Hepatocyte (in vitro differentiated cells): ENCODE measurements at regions not wholly inside any gene's neighbourhood (a gene's known extent, or its start where the extent isn't known, plus 50 kb on each side); places are given as distances from the start of the nearest gene placed in this dataset.

Source experiments
- DNase-seq: peaks from one replicate; pipeline ENCODE4 v3.0.0-alpha.2; 2016; ENCODE audit warnings: low spot score
- H2AFZ ChIP-seq: fragments of 200-600 bp; sonication (generic); 2 replicates; pipeline ENCODE4 v1.6.0; 2016; ENCODE audit warnings: antibody characterized with exemption, mild to moderate bottlenecking
- H3K27ac ChIP-seq: fragments of 200-600 bp; sonication (generic); 2 replicates; pipeline ENCODE4 v1.5.1; 2016; ENCODE audit warnings: mild to moderate bottlenecking
- H3K27me3 ChIP-seq: fragments of 200-600 bp; sonication (generic); 2 replicates; pipeline ENCODE4 v1.6.1; 2016
- H3K36me3 ChIP-seq: fragments of 200-600 bp; sonication (generic); replicated peaks from 2 replicates; pipeline ENCODE4 v1.5.1; 2016; ENCODE audit warnings: low read depth; ENCODE audit not compliant: insufficient read depth
- H3K4me1 ChIP-seq: fragments of 200-600 bp; sonication (generic); 2 replicates; pipeline ENCODE4 v1.5.1; 2016; ENCODE audit warnings: mild to moderate bottlenecking, moderate library complexity; ENCODE audit not compliant: insufficient read depth
- H3K4me2 ChIP-seq: fragments of 200-600 bp; sonication (generic); 2 replicates; pipeline ENCODE4 v1.6.0; 2016
- H3K4me3 ChIP-seq: fragments of 200-600 bp; sonication (generic); 2 replicates; pipeline ENCODE4 v1.5.1; 2016; ENCODE audit warnings: mild to moderate bottlenecking
- H3K79me2 ChIP-seq: fragments of 200-600 bp; sonication (generic); 2 replicates; pipeline ENCODE4 v1.6.0; 2017; ENCODE audit warnings: mild to moderate bottlenecking
- H3K9me2 ChIP-seq: fragments of 200-600 bp; sonication (generic); replicated peaks from 2 replicates; pipeline ENCODE4 v1.6.0; 2017; ENCODE audit warnings: mild to moderate bottlenecking; ENCODE audit not compliant: insufficient read depth
- H3K9me3 ChIP-seq: fragments of 200-600 bp; sonication (generic); 2 replicates; pipeline ENCODE4 v1.5.1; 2016; ENCODE audit warnings: low read depth, mild to moderate bottlenecking
- H4K20me1 ChIP-seq: fragments of 200-600 bp; sonication (generic); 2 replicates; pipeline ENCODE4 v1.6.0; 2016; ENCODE audit warnings: mild to moderate bottlenecking; ENCODE audit not compliant: insufficient read depth, poor library complexity, severe bottlenecking
- EZH2 ChIP-seq: fragments of 200-600 bp; sonication (generic); IDR thresholded peaks from 2 replicates; pipeline ENCODE4 v1.6.1; 2016; ENCODE audit warnings: antibody characterized with exemption, mild to moderate bottlenecking, borderline replicate concordance
- EZH2phosphoT487 ChIP-seq: fragments of 200-600 bp; sonication (generic); IDR thresholded peaks from one replicate; pipeline ENCODE4 v1.6.1; 2018; ENCODE audit warnings: antibody characterized with exemption, mild to moderate bottlenecking, low read depth, moderate library complexity; ENCODE audit not compliant: unreplicated experiment, severe bottlenecking
- WGBS: methylation state at CpG from one replicate; pipeline ENCODE4 v1.1.6; 2016; ENCODE audit warnings: low lambda C conversion rate; ENCODE audit errors: missing lambda C conversion rate; 5-methylcytosine and 5-hydroxymethylcytosine counted together
- TF ChIP-seq, protein P1 (sequence below): fragments of 200-600 bp; sonication (generic); IDR thresholded peaks from 2 replicates; pipeline ENCODE4 v1.5.1; 2016; ENCODE audit warnings: antibody characterized with exemption, mild to moderate bottlenecking; ENCODE audit not compliant: poor library complexity

DNA sequence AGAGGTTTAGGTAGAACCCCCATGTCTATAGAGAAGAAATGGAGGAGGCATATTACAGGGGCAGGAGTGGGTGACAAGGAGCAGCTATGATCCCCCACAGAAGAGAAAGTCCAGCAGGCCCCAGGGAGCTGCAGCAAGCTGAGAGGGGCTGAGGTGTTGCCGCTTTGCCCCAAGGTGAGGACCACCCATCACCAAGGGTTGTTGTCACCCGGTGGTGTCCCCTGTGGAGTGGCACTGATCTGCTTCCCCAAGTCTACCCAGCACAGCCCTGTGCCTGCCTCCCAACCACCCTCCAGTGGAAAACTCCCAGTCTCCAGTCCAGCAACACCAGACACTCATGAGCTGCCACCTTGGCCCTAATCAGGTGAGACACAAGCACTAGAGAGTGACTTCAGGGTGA is 149.3 kb upstream of the NOCT start:
- 100% methylated on average over 2 of the region's 2 CpGs for WGBS
- H2AFZ ChIP-seq, result no peak overlapping the region
- H3K79me2 ChIP-seq, result no peaks in the 10 kb centered on the region
- TF ChIP-seq, protein P1, sequence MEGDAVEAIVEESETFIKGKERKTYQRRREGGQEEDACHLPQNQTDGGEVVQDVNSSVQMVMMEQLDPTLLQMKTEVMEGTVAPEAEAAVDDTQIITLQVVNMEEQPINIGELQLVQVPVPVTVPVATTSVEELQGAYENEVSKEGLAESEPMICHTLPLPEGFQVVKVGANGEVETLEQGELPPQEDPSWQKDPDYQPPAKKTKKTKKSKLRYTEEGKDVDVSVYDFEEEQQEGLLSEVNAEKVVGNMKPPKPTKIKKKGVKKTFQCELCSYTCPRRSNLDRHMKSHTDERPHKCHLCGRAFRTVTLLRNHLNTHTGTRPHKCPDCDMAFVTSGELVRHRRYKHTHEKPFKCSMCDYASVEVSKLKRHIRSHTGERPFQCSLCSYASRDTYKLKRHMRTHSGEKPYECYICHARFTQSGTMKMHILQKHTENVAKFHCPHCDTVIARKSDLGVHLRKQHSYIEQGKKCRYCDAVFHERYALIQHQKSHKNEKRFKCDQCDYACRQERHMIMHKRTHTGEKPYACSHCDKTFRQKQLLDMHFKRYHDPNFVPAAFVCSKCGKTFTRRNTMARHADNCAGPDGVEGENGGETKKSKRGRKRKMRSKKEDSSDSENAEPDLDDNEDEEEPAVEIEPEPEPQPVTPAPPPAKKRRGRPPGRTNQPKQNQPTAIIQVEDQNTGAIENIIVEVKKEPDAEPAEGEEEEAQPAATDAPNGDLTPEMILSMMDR, result no peak
- TF ChIP-seq EZH2phosphoT487 (no peak), EZH2 (no peak)
- H3K9me2 ChIP-seq, result no peaks in the 10 kb centered on the region
- H3K27me3 ChIP-seq, result no peaks in the 10 kb centered on the region
- H4K20me1 ChIP-seq, result no peaks in the 10 kb centered on the region
- peaks cover 9% of the 10 kb centered on the region for H3K4me1 ChIP-seq
- H3K9me3 ChIP-seq, result no peaks in the 10 kb centered on the region
- H3K27ac ChIP-seq, result no peak overlapping the region
- DNase-seq, result no peak
- no peak overlapping the region for H3K4me3 ChIP-seq
- H3K4me2 ChIP-seq, result no peak overlapping the region
- no peaks in the 10 kb centered on the region for H3K36me3 ChIP-seq

DNA sequence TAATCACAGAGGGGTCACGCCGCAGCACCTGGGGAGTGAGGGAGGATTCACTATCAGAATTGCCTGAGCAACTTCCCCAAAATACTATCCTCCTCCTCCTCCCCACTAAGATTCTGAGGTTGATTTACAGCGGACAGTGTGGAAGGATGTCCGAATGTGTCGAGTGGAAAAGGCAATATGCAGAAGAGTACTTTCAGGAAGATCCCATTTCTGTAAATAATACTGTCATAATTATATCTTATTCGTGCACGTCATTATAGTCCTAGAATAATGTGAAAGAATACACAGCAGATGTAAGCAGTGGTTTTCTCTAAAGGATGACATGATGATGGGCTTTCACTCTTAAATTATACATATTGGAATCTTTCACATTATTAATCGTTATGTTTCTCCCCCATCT is 149.8 kb upstream of the NOCT start:
- Histone ChIP-seq H3K9me3 (no peaks in the 10 kb centered on the region), H3K36me3 (no peaks in the 10 kb centered on the region), H4K20me1 (no peaks in the 10 kb centered on the region), H3K27me3 (no peaks in the 10 kb centered on the region), H3K4me2 (no peak overlapping the region), H2AFZ (no peak overlapping the region), H3K9me2 (no peaks in the 10 kb centered on the region), H3K4me1 (peaks cover 9% of the 10 kb centered on the region), H3K79me2 (no peaks in the 10 kb centered on the region), H3K27ac (no peak overlapping the region), H3K4me3 (no peak overlapping the region)
- no peak for DNase-seq
- no peak for TF ChIP-seq EZH2phosphoT487
- WGBS, result 93% methylated on average over 8 of the region's 8 CpGs

DNA sequence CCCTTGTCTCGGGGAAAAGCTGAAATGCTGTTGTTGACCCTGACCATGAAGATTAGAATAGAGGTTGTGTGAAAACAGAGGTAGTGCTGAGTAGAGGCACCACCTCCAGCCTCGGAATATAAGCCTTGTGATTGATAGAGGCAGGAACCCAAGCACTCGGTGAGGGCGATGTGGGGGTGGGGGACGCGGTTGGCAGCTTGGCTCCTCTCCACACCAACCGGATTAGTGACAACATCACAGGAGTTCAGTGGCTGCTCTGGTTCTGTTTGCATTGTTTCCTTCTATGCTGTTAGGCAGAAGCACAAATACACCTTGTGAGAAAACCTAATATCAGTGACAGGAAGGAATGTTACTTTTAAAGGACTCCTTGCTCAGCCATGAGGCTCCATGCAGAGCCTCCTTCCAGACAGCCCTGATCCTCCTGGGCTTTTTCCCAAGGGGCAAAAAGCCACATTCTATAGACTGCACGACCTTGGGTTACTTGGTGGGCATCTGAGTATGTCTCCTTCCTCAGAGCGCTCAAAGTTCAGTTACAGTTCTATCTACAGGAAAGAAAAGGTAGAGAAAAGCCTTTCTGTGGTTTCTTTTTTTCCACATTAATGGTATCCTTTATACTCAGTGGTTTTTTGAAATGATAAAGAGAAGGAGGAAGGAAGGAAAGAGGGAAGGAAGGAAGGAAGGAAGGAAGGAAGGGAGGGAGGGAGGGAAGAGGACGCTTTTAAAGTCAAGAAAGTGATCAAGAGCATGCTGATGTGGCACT is 150.4 kb upstream of the NOCT start:
- H3K9me2 ChIP-seq, result no peaks in the 10 kb centered on the region
- no peak overlapping the region for H3K4me3 ChIP-seq
- H3K36me3 ChIP-seq, result no peaks in the 10 kb centered on the region
- peak overlapping the region; percentile 32 for H3K27ac ChIP-seq
- peaks cover 9% of the 10 kb centered on the region for H3K4me1 ChIP-seq
- H2AFZ ChIP-seq, result no peak overlapping the region
- TF ChIP-seq EZH2 (no peak), EZH2phosphoT487 (no peak)
- TF ChIP-seq, protein P1, result no peak
- 45% methylated on average over 9 of the region's 10 CpGs for WGBS
- DNase-seq, result no peak
- peak overlapping the region; percentile 37 for H3K4me2 ChIP-seq
- no peaks in the 10 kb centered on the region for H4K20me1 ChIP-seq
- H3K9me3 ChIP-seq, result no peaks in the 10 kb centered on the region
- no peaks in the 10 kb centered on the region for H3K79me2 ChIP-seq
- H3K27me3 ChIP-seq, result no peaks in the 10 kb centered on the region

DNA sequence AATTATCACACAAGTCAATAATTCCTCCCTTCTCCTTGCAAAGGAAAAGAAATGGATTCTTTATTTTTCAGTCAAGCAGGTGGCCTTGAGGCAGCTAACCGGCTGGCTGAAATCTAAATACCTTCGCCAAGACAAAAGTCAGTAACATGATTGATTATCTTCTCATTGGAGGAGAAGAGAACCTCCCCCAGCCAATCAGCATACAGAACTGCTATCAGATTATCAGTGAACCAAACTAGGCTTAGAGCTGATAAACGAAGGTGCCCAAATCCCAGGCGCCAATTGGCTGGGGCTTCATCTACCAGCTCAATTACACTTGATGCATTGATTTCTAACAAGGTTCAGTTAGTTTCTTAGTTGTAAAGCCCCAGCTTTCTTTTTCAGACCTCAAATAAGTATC is 152.4 kb upstream of the NOCT start:
- WGBS, result 82% methylated on average over 4 of the region's 4 CpGs
- H3K4me2 ChIP-seq, result no peak overlapping the region
- TF ChIP-seq EZH2 (no peak), EZH2phosphoT487 (no peak)
- TF ChIP-seq, protein P1, result no peak

More for the DNA sequence above, 152.4 kb upstream of the NOCT start:
- H3K36me3 ChIP-seq, result no peaks in the 10 kb centered on the region
- no peak overlapping the region for H2AFZ ChIP-seq
- H3K4me3 ChIP-seq, result no peak overlapping the region
- H3K79me2 ChIP-seq, result no peaks in the 10 kb centered on the region
- no peak overlapping the region for H3K27ac ChIP-seq
- H3K9me3 ChIP-seq, result no peaks in the 10 kb centered on the region
- H3K4me1 ChIP-seq, result peaks cover 9% of the 10 kb centered on the region
- H4K20me1 ChIP-seq, result no peaks in the 10 kb centered on the region
- H3K27me3 ChIP-seq, result no peaks in the 10 kb centered on the region
- H3K9me2 ChIP-seq, result no peaks in the 10 kb centered on the region
- DNase-seq, result no peak
